ENCODE measurements at regions not wholly inside any gene's neighbourhood (a gene's known extent, or its start where the extent isn't known, plus 50 kb on each side); places are given as distances from the start of the nearest gene placed in this dataset.

DNA sequence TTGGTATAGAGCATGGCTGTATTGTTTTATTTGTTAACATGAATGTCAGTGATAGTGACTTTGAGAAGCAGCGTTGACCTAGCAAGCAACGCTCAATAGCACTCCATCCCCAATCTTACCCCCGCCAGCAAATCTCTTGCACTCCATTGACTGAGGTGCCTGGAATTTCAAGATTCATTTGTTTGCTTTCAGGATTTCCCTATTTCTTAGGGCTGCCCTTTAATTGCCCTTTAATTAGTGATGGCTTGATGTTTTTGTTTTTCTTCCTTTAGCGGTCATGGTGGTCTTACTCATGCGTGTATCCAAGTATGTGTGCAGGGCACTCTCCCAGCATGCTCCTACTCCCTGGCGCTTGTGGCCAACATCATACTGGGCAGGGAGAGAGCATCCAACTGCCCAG, 216.8 kb upstream of the TBL1XR1 start:
- in situ Hi-C loops (cut with HindIII; ENCODE audit: low sequenced_read_pairs): no loop called here
- no peak for DNase-seq (ENCODE audit: low read depth, low spot score)
- no peak overlapping the region for H3K4me3 ChIP-seq (ENCODE audit: low read depth, low read length)
- TF ChIP-seq, protein P1, sequence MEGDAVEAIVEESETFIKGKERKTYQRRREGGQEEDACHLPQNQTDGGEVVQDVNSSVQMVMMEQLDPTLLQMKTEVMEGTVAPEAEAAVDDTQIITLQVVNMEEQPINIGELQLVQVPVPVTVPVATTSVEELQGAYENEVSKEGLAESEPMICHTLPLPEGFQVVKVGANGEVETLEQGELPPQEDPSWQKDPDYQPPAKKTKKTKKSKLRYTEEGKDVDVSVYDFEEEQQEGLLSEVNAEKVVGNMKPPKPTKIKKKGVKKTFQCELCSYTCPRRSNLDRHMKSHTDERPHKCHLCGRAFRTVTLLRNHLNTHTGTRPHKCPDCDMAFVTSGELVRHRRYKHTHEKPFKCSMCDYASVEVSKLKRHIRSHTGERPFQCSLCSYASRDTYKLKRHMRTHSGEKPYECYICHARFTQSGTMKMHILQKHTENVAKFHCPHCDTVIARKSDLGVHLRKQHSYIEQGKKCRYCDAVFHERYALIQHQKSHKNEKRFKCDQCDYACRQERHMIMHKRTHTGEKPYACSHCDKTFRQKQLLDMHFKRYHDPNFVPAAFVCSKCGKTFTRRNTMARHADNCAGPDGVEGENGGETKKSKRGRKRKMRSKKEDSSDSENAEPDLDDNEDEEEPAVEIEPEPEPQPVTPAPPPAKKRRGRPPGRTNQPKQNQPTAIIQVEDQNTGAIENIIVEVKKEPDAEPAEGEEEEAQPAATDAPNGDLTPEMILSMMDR (IDR thresholded peaks at IDR 0.05; ENCODE audit: low read depth, low read length): no peak

DNA sequence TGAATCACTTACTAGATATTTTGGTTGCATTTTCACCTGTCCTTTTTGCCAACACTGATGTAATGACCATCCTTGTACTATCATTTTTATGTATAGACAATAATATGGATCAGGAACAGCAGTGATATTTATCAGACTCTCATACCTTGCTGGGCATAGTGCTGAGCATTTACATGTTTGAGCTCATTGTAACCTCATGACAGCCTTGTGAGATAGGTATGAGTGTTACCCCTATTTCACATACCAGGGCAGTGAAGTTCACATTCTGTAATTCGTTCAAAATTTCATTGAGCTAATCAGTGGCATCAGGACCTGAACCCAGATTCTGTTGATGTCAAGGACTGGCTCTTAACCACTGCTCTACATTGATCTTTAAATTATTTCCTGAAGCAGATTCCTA, 221.5 kb upstream of the TBL1XR1 start:
- no peak for DNase-seq (ENCODE audit: low read depth, low spot score)
- in situ Hi-C loops (cut with HindIII; ENCODE audit: low sequenced_read_pairs): no loop called here
- no peak overlapping the region for H3K4me3 ChIP-seq (ENCODE audit: low read depth, low read length)
- TF ChIP-seq, protein P1 (IDR thresholded peaks at IDR 0.05; ENCODE audit: low read depth, low read length): no peak

DNA sequence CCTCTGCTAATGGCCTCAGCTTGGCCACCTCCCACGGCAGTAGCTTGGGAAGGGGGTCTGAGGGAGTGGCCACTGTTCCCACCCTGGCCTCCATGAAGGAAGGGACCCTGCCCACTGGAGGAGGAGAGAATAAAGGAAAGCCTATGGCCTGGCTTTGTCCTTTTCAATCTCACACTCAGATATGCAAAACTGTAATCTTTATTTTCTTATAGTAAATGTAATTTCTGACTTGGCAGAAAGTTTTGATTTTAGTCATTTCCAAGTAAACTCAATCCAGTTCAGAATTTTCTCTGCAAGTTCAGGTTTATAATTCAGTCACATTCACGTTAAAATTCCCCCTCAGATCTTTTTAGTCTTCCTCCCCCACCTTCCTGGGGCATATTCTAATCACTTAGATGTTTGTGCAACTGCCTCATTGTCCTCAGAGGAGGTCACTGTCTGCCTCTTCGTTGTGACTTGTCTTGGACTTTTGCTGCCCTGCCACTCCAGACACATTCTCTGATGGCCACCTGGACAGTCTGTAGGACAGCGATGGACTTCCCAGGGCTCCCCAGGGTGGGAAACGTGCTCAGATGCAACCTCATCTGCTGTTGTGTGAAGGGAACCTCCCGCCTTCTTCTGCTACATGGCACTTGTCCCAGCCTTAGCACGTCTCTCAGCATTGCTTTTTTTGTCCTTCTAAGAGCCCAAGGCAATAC, 222.8 kb upstream of the TBL1XR1 start:
- H3K4me3 ChIP-seq (ENCODE audit: low read depth, low read length): no peak overlapping the region
- TF ChIP-seq, protein P1 (IDR thresholded peaks at IDR 0.05; ENCODE audit: low read depth, low read length): no peak
- in situ Hi-C loops (cut with HindIII; ENCODE audit: low sequenced_read_pairs): no loop called here
- DNase-seq (ENCODE audit: low read depth, low spot score): no peak

DNA sequence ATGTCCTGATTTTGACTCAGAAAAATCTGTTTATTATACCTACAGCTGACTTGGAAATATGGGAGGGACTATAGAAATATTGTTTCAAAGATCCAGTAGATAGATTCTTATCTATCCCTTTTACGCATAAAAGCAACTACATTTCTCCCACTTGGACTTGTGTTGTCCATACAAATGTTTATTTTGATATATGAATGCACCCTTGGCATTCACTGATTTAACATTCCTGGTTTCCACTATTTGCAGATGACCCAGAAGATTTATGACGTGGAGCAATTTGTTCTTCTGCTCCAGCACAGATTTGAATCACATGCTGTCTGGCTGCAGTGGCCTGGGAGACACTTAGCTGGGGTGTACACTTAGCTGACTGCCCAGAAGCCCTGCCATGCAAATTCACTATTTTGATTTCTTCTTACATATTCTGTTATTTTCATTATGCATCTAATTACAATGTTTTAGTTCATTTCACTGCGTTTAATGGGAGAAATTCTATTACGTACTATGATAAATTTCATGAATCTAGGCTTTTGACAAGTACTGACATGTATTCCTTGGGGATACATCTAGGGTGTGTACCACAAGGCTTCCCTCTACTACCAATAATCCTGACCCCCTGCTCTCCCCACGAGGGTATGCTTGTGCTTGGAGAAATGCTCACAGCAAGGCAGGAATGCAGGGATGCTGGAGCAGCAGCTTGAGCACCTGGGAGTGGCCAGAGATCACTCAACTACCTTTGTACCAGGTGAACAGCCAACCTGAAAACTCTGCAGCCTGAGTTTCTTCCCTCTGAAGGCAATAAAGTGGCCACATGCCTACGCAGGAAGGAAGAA, 223.6 kb upstream of the TBL1XR1 start:
- H3K4me3 ChIP-seq (ENCODE audit: low read depth, low read length): no peak overlapping the region
- DNase-seq (ENCODE audit: low read depth, low spot score): peak; percentile 32
- in situ Hi-C loops (cut with HindIII; ENCODE audit: low sequenced_read_pairs): no loop called here
- TF ChIP-seq, protein P1 (IDR thresholded peaks at IDR 0.05; ENCODE audit: low read depth, low read length): no peak

DNA sequence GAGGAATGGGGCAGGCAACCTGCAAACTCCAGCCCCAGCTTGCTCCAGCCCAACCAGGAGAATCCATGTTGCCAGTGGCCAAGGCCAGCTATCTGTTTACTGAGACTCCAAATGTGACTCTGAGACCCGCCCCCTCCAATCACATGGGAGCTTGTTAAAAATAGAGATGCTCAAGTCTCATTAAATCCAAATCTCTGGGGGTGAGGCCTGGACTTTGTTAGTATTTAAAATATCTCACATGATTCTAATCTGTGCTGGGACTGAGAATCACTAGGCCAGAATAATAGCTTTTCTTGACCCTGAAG, 224.2 kb upstream of the TBL1XR1 start:
- TF ChIP-seq, protein P1 (IDR thresholded peaks at IDR 0.05; ENCODE audit: low read depth, low read length): no peak
- in situ Hi-C loops (cut with HindIII; ENCODE audit: low sequenced_read_pairs): no loop called here

DNA sequence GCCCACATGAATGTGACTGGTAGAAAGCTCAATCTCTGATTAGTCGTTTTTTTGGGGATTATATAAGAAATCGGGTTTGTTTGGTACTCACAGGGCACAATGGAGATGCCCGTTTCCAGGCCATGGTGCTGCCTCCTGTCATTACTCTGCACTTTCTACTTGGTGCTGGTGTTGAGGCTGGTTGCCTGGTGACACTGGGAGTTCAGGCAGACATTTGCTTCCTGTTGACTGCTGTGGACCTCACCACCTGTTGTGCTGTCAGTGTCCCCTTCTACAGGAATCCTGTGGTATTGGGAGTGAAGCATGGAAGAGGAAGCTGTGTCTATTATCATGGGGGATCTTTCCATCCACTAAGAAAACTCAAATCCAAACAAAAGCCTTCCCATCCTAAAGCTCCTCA, 227.2 kb upstream of the TBL1XR1 start:
- in situ Hi-C loops (cut with HindIII; ENCODE audit: low sequenced_read_pairs): no loop called here
- H3K4me3 ChIP-seq (ENCODE audit: low read depth, low read length): no peak overlapping the region
- TF ChIP-seq, protein P1 (IDR thresholded peaks at IDR 0.05; ENCODE audit: low read depth, low read length): no peak
- DNase-seq (ENCODE audit: low read depth, low spot score): no peak

More for the DNA sequence above, 224.2 kb upstream of the TBL1XR1 start:
- no peak overlapping the region for H3K4me3 ChIP-seq (ENCODE audit: low read depth, low read length)
- DNase-seq (ENCODE audit: low read depth, low spot score): no peak

Data from astrocyte of the spinal cord (primary cell).